C4-2B (cell line): ENCODE measurements at regions not wholly inside any gene's neighbourhood (a gene's known extent, or its start where the extent isn't known, plus 50 kb on each side); places are given as distances from the start of the nearest gene placed in this dataset.

Experiments used
- CTCF ChIP-seq: fragments of 450-650 bp; conservative IDR thresholded peaks from 2 replicates; pipeline ENCODE4 v1.5.1; 2017; ENCODE audit warnings: mild to moderate bottlenecking
- ZFX ChIP-seq: fragments of 450-650 bp; IDR thresholded peaks from 2 replicates; pipeline ENCODE4 v1.6.1; 2017

GRCh38 chrX:106302304-106302703, 134.2 kb downstream of the PWWP3B start:
- no peak for TF ChIP-seq CTCF
- no peak for TF ChIP-seq ZFX
